Tibial nerve (tissue), 4 donors: ENCODE measurements at regions not wholly inside any gene's neighbourhood (a gene's known extent, or its start where the extent isn't known, plus 50 kb on each side); places are given as distances from the start of the nearest gene placed in this dataset.

Experiments used
- CTCF ChIP-seq, 5 experiments: fragments of 200-600 bp in 3 of 5; fragments of 450-650 bp in 2 of 5; sonication (generic) in 3 of 5; IDR thresholded peaks; one replicate each; pipeline ENCODE4 v1.5.1; 2016 to 2019; ENCODE audit warnings: antibody characterized with exemption in 5 of 5, mild to moderate bottlenecking in 3 of 5, moderate library complexity in 2 of 5
- EP300 ChIP-seq, 2 donors: sonication (generic); formaldehyde crosslinking; IDR thresholded peaks; one replicate each; pipeline ENCODE4 v1.6.1; 2017; ENCODE audit warnings: antibody characterized with exemption in 2 of 2, mild to moderate bottlenecking in 1 of 2
- POLR2A ChIP-seq, 2 donors: fragments of 450-650 bp; IDR thresholded peaks; one replicate each; pipeline ENCODE4 v1.6.1; 2017; ENCODE audit warnings: antibody characterized with exemption in 2 of 2, mild to moderate bottlenecking in 2 of 2, moderate library complexity in 2 of 2

- TF ChIP-seq CTCF (IDR thresholded peaks at IDR 0.05) (no peak), POLR2A (IDR thresholded peaks at IDR 0.05) (no peak), EP300 (IDR thresholded peaks at IDR 0.05) (no peak)
These were observed 109.3 kb upstream of the CPEB4 start for GRCh38 chr5:173778784-173779304.
